Epidermal melanocyte (primary cell): ENCODE measurements at regions not wholly inside any gene's neighbourhood (a gene's known extent, or its start where the extent isn't known, plus 50 kb on each side); places are given as distances from the start of the nearest gene placed in this dataset.
"Not testable (repeated sequence)": the region's sequence is repeated elsewhere in the genome, so short reads cannot be mapped to it uniquely, and the experiment has no call there.

Experiments used
- DNase-seq: peaks from one replicate; pipeline ENCODE4 v3.0.0; 2011; ENCODE audit warnings: low spot score; ENCODE audit not compliant: insufficient read length

GRCh38 chr4:169898095-169898494 lies 128.1 kb downstream of the MFAP3L start:
- no peak for DNase-seq

DNA sequence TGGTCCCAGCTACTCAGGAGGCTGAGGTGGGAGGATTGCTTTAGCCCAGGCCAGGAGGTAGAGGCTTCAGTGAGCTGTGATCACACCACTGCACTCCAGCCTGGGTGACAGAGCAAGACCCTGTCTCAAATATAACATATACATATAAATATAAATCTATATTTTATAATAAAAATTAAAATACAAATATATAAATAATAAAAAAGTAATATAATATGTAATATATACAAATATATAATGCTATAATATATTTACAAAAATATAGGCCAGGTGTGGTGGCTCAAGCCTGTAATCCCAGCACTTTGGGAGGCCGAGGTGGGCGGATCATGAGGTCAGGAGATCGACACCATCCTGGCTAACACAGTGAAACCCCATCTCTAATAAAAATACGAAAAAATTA lies 131.4 kb downstream of the MFAP3L start:
- DNase-seq = not testable (repeated sequence)

DNA sequence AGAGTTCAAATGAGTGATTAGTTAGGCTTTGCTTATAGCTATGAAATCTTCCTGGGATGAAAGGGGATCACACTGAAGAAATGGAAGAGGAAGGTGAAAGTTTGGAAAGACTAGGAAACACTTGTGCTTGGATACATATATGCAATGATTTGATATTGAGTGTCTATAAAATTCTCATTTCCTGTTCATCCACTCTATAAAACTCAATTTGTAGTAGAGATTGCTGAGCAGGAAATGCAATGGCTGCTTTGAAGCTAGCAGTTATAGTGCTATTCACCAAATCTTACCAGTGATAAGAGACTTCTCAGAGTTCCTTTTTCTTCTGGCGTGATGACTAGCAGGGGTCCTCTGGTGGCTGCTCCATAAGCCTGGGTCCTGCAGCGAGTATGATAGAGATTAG lies 128.1 kb upstream of the HPF1 start:
- no peak for DNase-seq

DNA sequence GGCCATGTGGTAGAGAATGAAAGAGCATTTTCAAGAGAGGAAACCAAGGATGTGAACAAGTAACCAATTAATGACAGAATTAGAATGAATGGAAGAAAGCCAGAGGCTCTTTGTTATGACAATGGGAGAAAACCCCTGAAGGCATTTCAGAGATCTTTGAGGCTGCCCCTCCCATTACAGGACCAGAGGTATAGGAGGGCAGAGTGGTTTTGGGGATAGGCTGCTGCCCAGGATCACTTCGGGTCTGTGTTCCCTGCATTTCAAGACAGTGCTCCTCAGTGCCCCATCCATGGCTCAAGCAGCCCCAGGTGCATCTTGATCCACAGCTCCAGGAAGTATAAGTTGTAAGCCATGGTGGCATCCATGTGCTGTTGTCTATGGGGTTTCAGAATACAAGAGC lies 124.0 kb upstream of the HPF1 start:
- no peak for DNase-seq

GRCh38 chr4:169870507-169870906 lies 112.8 kb upstream of the HPF1 start:
- no peak for DNase-seq

DNA sequence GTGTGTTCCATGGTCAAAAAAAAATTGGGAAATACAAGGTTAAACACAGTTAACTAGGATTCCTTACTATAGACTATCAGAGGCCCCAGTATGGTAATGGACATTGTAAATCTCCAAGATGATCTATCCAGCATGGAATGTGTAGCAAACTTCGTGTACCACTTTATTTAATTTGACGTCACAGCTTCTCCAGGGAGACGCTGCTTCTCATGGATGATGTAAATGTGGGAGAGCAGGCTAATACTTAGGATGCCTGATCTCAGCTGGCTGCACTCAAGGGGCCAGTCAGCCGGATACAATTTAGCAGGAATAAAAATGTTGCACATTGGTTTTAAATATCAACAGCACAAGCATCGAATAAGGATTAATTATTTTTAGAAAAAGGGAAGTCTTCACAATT lies 111.7 kb upstream of the HPF1 start:
- DNase-seq = no peak

- no peak for DNase-seq
Measured at GRCh38 chr4:169861593-169861992, 103.8 kb upstream of the HPF1 start.

- DNase-seq = no peak
Measured at GRCh38 chr4:169859366-169860216, 101.8 kb upstream of the HPF1 start.

GRCh38 chr4:169854090-169854489 lies 96.3 kb upstream of the HPF1 start:
- no peak for DNase-seq

DNA sequence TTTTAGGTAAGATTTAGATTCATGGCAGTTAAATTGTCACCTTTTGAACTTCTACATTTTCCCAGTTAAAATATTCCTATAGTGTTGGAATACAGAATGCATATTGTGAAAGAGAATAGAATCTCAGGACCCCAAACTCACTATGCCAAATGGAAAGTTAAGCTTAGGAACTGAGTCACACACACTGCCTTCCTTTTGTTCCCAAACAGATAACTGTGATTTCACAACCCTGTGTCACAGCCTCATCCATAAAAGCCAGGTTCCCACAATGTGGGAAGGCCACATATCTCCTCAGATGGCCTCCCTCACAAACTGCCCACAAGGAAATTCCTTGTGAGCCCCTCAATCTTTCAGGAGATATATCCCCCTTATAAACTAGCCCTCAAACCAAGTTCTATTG lies 94.7 kb upstream of the HPF1 start:
- no peak for DNase-seq

- DNase-seq = no peak
Measured at GRCh38 chr4:169851750-169852149, 94.0 kb upstream of the HPF1 start.

- DNase-seq = no peak
Measured at GRCh38 chr4:169849456-169849855, 91.7 kb upstream of the HPF1 start.

GRCh38 chr4:169848018-169848417 lies 90.3 kb upstream of the HPF1 start:
- no peak for DNase-seq

- no peak for DNase-seq
Measured at GRCh38 chr4:169847171-169847570, 89.4 kb upstream of the HPF1 start.

DNA sequence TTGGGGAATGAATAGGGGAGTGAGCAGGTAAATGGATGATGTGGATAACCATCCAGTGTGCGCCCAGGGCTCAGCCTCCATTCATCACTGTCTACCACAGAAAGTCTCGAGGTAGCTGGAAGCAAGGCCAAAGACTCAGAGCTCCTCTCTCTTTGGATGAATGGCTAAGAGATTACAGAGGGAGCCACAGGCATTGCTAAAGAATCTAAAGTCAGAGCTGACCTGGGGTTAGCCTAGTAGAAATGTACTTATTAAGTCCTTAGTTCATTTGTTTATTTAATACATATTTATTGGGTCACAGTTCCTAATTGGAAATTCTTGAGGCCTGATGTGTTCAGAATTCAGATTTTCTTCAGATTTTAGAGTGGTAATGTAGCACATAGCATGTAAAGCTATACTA lies 88.7 kb upstream of the HPF1 start:
- DNase-seq = no peak

GRCh38 chr4:169841776-169842175 lies 84.0 kb upstream of the HPF1 start:
- no peak for DNase-seq

DNA sequence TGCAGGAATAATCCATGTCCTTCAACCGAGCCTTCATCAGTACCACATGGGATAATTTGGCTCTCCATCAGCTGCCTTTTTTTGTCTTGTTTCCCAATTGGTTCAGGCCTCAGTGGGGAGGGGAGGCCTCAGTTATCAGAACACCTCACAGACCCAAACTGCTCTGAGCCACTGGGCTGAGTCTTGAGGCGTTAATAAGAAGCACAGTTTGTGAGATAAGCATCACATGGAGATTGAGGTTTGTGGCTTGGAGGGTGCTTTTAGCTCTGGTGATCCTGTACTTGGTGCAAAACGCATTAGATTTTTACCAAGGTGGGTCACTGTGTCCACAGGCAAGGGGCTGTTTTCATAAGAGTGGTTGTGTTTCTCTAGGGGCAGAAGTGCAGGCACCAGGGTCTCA lies 82.8 kb upstream of the HPF1 start:
- DNase-seq = no peak

DNA sequence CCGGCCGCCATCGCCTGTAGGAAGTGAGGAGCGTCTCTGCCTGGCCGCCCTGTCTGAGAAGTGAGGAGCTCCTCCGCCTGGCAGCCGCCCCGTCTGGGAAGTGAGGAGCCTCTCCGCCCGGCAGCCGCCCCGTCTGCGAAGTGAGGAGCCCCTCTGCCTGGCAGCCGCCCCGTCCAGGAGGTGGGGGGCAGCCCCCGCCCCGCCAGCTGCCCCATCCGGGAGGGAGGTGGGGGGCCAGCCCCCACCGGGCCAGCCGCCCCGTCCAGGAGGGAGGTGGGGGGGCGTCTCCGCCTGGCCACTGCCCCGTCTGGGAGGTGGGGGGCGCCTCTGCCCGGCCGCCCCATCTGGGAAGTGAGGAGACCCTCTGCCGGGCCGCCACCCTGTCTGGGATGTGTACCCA lies 70.6 kb upstream of the HPF1 start:
- DNase-seq = not testable (repeated sequence)

GRCh38 chr4:169826634-169827187 lies 69.0 kb upstream of the HPF1 start:
- DNase-seq = no peak

DNA sequence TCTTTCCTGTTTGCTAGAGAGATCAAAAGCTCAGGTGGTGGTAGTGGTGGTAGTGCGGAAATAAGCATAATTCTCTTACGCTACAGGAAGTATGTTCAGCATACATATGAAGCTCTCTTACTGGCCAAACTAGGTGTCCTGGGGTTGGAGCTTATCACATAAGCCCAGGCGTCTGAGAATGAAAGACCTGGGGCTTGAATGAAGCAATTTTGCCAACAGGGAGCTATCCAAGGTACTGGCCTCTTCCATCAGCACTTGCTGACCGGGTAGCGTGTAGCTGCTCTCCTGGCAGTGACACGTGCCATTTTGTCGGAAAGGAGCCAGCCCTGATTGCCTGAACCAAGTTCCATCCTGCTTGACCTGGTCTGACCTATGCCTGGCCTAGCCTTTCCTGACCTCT lies 65.9 kb upstream of the HPF1 start:
- DNase-seq = peak; percentile 59

DNA sequence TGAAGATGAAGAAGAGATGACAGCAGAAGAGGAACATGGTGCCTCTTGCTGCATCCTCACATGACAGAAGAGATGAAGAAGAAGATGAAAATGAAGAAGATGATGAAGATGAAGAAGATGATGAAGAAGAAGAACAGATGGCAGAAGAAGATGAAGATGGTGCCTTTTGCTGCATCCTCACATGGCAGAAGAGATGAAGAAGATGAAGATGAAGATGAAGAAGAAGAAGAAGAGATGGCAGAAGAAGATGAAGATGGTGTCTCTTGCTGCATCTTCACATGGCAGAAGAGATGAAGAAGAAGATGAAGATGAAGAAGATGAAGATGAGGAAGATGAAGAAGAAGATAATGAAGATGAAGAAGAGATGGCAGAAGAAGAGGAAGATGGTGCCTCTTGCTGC lies 63.7 kb upstream of the HPF1 start:
- no peak for DNase-seq

DNA sequence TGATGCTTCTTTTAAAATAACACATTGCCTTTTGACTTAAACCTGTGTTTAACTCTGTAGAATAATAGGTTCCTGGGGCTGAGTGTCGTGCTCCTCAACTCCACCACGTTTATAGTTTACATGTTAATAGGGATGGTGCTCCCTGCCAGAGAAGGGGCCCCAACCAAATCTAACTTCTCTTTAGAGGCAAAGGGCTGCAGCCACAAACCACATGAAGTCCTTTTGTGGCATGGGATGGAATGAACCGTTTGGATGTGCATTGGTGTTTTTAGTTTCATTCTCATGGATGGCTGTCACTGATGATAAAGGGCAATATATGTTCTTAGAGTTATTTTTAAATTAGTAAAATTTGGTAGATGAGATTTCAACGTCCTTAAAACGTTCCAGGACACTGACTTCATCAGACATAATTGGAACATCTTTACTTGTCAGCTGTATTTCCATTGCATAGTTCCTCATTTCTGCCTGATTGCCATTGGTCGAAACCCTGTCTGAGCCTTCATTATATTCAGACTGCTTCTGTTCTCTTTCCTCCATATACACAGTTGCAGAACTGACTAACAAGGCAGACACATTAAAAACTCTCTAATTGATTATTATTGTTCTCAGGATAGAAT lies 60.4 kb upstream of the HPF1 start:
- no peak for DNase-seq

GRCh38 chr4:169815606-169816005 lies 57.9 kb upstream of the HPF1 start:
- DNase-seq = no peak
